ENCODE measurements at regions not wholly inside any gene's neighbourhood (a gene's known extent, or its start where the extent isn't known, plus 50 kb on each side); places are given as distances from the start of the nearest gene placed in this dataset.

DNA sequence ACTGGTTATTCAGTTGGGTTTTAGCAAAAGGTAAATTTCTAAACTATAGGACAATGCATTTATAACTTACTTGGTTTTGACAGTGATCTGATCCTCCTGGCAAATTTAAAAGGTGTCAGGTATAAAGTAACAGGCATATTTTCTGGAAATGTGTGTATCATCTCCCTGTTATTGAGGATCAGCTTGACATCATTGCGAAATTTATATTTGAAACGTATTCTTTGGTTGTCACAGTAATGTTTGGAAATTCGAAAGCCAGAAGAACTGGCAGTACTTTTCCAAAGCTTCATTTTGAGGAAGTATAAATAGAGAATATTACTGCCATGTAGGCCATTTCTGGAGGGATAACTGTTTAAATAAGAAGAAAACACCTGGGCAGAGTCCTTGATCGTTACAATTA is 422.2 kb upstream of the NRXN1 start:
- in situ Hi-C loops (cut with MboI; ENCODE audit: low sequenced_read_pairs in 4 of 4): no loop called here
- Histone ChIP-seq H3K9me3 (no peaks in the 10 kb centered on the region), H3K4me1 (no peaks in the 10 kb centered on the region), H3K27ac (no peak overlapping the region), H3K27me3 (no peaks in the 10 kb centered on the region), H3K4me3 (no peak overlapping the region), H3K36me3 (no peaks in the 10 kb centered on the region)
- ATAC-seq (no peak), DNase-seq (no peak)
- TF ChIP-seq, protein P1, sequence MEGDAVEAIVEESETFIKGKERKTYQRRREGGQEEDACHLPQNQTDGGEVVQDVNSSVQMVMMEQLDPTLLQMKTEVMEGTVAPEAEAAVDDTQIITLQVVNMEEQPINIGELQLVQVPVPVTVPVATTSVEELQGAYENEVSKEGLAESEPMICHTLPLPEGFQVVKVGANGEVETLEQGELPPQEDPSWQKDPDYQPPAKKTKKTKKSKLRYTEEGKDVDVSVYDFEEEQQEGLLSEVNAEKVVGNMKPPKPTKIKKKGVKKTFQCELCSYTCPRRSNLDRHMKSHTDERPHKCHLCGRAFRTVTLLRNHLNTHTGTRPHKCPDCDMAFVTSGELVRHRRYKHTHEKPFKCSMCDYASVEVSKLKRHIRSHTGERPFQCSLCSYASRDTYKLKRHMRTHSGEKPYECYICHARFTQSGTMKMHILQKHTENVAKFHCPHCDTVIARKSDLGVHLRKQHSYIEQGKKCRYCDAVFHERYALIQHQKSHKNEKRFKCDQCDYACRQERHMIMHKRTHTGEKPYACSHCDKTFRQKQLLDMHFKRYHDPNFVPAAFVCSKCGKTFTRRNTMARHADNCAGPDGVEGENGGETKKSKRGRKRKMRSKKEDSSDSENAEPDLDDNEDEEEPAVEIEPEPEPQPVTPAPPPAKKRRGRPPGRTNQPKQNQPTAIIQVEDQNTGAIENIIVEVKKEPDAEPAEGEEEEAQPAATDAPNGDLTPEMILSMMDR (IDR thresholded peaks at IDR 0.05 in 4 of 5, conservative IDR thresholded peaks at IDR 0.05 in 1 of 5): no peak
- no peak for TF ChIP-seq POLR2A (IDR thresholded peaks at IDR 0.05)
- intact Hi-C loops (cut with DNase I; ENCODE audit: low total_unique reads): no loop called here

DNA sequence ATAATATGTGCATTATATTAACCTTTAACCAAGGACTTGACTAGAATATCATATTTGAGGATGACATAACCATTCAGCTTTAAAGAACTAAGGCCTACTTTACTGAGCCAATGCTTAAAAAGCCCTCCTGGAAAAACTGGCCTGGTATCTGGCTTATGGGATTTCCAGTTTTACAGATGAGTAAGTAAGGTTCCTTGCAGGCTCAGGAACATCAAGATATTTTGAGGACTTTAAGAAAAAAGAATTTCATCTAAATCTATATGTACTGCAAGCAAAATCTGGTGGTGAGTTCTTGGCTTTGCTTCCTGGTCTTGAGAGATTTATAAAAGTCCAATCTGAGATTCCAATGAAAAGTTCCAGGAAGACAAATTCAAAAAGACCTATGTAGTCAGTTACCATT is 417.0 kb upstream of the NRXN1 start:
- intact Hi-C loops (cut with DNase I; ENCODE audit: low total_unique reads): no loop called here
- Histone ChIP-seq H3K9me3 (no peaks in the 10 kb centered on the region), H3K27me3 (no peaks in the 10 kb centered on the region), H3K27ac (no peak overlapping the region), H3K4me3 (no peak overlapping the region), H3K36me3 (no peaks in the 10 kb centered on the region), H3K4me1 (no peaks in the 10 kb centered on the region)
- in situ Hi-C loops (cut with MboI; ENCODE audit: low sequenced_read_pairs in 4 of 4): no loop called here
- no peak for TF ChIP-seq POLR2A (IDR thresholded peaks at IDR 0.05)
- TF ChIP-seq, protein P1 (IDR thresholded peaks at IDR 0.05 in 4 of 5, conservative IDR thresholded peaks at IDR 0.05 in 1 of 5): no peak
- DNase-seq: no peak
- no peak for ATAC-seq

DNA sequence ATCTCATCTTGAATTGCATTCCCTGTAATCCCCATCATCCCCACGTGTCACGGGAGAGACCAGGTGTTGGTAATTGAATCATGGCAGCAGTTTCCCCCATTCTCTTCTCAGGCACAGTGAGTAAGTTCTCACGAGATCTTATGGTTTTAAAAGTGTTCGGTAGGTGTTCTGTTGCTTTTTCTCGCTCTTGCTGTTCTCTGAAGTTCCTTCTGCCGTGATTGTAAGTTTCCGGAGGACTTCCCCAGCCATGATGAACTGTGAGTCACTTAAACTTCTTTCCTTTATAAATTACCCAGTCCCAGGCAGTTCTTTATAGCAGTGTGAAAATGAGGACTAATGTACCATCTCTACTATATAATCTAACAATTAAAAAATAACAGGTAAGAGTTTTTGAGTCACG is 409.9 kb upstream of the NRXN1 start:
- intact Hi-C loops (cut with DNase I; ENCODE audit: low total_unique reads) (no loop called here), in situ Hi-C loops (cut with MboI; ENCODE audit: low sequenced_read_pairs in 4 of 4) (no loop called here)
- H3K4me3 ChIP-seq: no peak overlapping the region
- no peaks in the 10 kb centered on the region for H3K36me3 ChIP-seq
- DNase-seq: no peak
- no peak overlapping the region for H3K27ac ChIP-seq
- TF ChIP-seq, protein P1 (IDR thresholded peaks at IDR 0.05 in 4 of 5, conservative IDR thresholded peaks at IDR 0.05 in 1 of 5): no peak
- H3K9me3 ChIP-seq: no peaks in the 10 kb centered on the region
- ATAC-seq: no peak
- no peaks in the 10 kb centered on the region for H3K4me1 ChIP-seq
- H3K27me3 ChIP-seq: no peaks in the 10 kb centered on the region

DNA sequence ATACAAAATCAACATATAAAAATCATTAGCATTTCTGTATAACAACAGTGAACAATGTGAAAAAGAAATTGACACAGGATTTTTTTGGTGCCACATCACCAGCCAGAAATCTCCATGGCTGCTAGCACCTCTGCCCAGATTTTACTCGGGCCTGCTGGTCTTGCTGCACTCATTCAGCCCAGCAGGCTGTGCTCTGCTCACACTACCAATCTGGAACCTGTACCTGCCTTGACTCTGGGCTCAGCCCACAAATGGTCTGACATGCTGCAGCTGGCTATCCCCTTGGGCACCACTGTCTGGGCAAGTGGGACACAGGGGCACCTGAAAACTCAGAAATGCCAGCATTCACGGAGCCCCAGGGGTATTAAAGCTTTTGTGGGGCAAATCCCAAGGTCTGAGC is 392.5 kb upstream of the NRXN1 start:
- DNase-seq (no peak), ATAC-seq (no peak)
- H3K27ac ChIP-seq: no peak overlapping the region
- in situ Hi-C loops (cut with MboI; ENCODE audit: low sequenced_read_pairs in 4 of 4) (no loop called here), intact Hi-C loops (cut with DNase I; ENCODE audit: low total_unique reads) (no loop called here)
- no peak for TF ChIP-seq POLR2A (IDR thresholded peaks at IDR 0.05)
- TF ChIP-seq, protein P1 (IDR thresholded peaks at IDR 0.05 in 4 of 5, conservative IDR thresholded peaks at IDR 0.05 in 1 of 5): no peak
- no peak overlapping the region for H3K4me3 ChIP-seq
- no peaks in the 10 kb centered on the region for H3K27me3 ChIP-seq
- no peaks in the 10 kb centered on the region for H3K9me3 ChIP-seq
- H3K4me1 ChIP-seq: no peaks in the 10 kb centered on the region
- H3K36me3 ChIP-seq: no peaks in the 10 kb centered on the region

DNA sequence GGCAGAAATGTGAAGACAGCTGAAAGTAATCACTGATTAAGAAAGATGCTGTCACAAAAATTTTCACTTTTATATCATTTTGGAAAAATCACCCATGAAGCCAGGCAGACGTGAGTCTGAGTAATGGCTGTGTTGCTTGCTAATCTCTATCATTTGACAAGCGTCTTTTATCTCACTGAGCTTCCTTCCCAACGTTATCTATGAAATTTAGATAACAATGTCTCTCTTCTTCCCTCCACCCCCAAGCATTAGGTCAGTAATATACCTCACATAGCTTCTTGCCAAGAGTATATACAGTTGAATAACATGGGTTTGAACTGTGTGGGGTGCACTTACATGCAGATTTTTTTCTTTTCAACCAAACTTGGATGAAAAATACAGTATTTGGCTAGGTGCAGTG is 388.6 kb upstream of the NRXN1 start:
- Histone ChIP-seq H3K27ac (no peak overlapping the region), H3K9me3 (no peaks in the 10 kb centered on the region), H3K27me3 (no peaks in the 10 kb centered on the region), H3K4me1 (no peaks in the 10 kb centered on the region), H3K36me3 (no peaks in the 10 kb centered on the region), H3K4me3 (no peak overlapping the region)
- DNase-seq: no peak
- in situ Hi-C loops (cut with MboI; ENCODE audit: low sequenced_read_pairs in 4 of 4) (no loop called here), intact Hi-C loops (cut with DNase I; ENCODE audit: low total_unique reads) (no loop called here)
- TF ChIP-seq, protein P1 (IDR thresholded peaks at IDR 0.05 in 4 of 5, conservative IDR thresholded peaks at IDR 0.05 in 1 of 5): no peak
- no peak for TF ChIP-seq POLR2A (IDR thresholded peaks at IDR 0.05)
- no peak for ATAC-seq

All from gastrocnemius medialis (tissue), 4 donors.